GM18951 (cell line): ENCODE measurements at regions not wholly inside any gene's neighbourhood (a gene's known extent, or its start where the extent isn't known, plus 50 kb on each side); places are given as distances from the start of the nearest gene placed in this dataset.
"Not testable (repeated sequence)": the region's sequence is repeated elsewhere in the genome, so short reads cannot be mapped to it uniquely, and the experiment has no call there.

Experiments used
- POLR2A ChIP-seq: IDR thresholded peaks from 4 replicates; pipeline ENCODE4 v1.6.1; 2011; ENCODE audit warnings: mild to moderate bottlenecking; ENCODE audit not compliant: insufficient read length, insufficient read depth; ENCODE audit errors: extremely low read depth
- in situ Hi-C: fragments of 300-500 bp; cut with MboI; formaldehyde crosslinking; loops from one replicate; pipeline ENCODE4 v1.12.0; 2022; ENCODE audit warnings: low sequenced_read_pairs, mixed read lengths, inconsistent platforms; ENCODE audit not compliant: unreplicated experiment

DNA sequence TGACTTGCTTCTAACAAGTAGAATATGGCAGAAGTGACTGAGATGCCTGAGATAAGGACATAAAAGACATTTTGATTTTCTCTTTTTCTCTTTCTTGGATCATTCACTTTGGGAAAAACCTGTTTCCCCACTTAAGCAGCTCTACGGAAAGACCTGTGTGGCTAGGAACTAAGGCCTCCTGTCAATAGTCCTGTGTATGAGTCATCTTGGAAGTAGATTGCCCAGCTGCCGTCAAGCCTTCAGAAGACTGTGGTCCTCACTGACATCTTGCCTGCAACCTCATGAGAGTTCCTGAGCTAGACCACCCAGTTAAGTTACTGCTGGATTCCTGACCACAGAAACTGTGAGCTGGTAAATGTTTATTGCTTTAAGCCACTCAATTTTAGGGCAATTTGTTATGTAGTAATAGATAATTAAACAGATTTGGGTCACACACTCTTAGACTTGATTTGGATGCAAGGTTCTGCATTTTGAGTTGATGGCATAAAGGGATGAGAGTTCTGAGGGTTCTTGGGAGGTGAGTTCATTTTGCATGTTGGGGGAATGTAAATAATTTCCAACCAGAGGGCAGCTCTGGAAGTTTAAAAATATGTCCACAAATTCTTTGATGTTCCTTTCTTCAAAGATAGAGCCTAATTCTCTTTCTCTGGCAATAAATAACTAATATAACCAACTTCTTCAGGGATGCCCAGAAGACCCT, 229.2 kb downstream of the SQOR start:
- in situ Hi-C loops, result no loop called here
- no peak for TF ChIP-seq POLR2A

DNA sequence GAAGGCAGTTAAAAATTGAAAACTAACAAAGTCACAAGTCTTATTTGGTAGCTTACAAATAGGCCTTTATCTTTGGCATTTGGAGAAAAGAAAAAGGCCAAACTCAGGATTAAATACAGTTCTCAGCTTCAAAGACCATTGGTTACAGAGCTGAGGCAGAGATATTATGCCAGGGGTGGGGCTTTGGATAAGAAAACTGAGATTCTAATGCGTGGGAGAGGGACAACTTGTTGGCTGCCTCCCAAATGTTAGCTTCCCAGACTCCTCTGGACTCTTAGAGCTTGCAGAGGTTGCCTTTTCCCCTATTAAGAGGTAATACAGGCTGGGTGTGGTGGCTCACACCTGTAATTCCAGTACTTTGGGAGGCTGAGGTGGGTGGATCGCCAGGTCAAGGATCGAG, 231.8 kb downstream of the SQOR start:
- no peak for TF ChIP-seq POLR2A
- in situ Hi-C loops, result no loop called here

DNA sequence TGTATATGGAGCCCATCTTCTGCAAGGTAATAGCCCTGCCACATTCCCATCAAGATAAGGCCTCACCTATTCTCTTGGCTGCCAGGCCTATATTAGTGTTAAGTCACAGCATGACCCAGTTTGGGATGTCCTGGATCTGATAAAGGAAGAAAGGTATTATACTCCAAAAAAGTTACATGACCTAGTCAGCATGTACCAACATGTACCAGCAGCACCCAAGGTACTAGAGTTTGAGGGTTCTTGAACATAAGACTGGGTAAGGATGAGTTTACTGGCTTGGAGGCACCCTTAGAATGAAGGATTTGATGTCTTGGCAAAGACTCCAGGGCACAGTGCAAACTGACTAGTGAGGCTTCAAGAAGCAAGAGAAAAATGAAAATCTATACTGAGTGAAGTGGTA, 232.5 kb downstream of the SQOR start:
- in situ Hi-C loops, result no loop called here
- no peak for TF ChIP-seq POLR2A

DNA sequence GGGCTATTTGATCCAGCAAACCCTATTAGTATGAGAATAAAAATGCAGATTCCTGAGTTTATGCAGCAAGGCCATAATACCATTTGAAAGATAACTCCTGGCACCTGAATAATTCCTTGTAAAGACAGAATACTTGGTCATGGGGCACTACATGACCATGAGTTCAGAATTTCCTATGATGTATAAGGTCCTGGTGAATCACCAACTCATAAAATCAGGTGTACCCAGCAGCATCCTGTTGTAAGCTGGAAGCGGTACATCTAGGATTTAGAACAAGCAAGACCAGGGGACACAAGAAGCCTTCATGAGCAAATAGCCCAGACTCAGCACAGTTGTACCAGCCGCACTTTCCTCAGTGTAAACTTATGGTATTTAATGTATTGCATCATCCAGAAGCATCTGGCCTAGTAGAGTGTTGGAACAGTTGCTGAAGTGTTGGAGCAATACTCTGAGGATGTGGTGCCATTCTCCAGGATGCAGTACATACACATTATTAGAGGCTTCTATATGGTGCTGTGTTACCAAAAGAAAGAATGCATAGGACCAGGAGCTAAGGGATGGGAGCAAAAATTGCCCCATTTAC, 233.4 kb downstream of the SQOR start:
- in situ Hi-C loops, result no loop called here
- no peak for TF ChIP-seq POLR2A

DNA sequence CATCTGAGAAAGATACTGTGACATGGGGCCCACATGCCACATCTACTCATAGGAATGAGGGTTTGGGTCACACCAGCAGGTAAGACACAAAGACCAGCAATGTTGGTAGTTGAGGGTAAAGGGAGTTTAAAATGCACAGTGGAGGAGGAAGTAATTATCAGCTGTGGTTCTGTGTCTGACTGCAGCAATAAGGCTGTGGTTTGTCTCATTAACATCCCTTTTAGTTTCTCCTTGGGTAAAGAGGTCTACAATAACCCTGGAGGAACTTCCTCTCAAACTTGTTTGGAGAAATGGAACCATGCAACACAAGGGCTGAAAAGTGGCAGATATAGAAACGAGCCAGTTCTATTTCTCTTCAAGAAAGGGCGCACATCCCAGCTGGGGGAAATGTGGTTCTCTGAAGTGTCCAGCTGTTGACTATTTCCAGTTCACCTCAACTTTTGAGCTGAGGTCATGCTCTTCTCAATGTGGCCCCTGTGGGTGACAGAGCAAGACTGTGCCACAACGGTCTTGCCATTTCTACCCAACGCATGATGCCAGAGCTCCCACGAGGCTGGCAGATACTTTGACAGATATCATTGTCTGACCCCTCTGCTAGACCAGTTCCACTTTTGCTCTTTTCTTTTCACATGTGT, 234.3 kb downstream of the SQOR start:
- TF ChIP-seq POLR2A, result no peak
- in situ Hi-C loops, result no loop called here

DNA sequence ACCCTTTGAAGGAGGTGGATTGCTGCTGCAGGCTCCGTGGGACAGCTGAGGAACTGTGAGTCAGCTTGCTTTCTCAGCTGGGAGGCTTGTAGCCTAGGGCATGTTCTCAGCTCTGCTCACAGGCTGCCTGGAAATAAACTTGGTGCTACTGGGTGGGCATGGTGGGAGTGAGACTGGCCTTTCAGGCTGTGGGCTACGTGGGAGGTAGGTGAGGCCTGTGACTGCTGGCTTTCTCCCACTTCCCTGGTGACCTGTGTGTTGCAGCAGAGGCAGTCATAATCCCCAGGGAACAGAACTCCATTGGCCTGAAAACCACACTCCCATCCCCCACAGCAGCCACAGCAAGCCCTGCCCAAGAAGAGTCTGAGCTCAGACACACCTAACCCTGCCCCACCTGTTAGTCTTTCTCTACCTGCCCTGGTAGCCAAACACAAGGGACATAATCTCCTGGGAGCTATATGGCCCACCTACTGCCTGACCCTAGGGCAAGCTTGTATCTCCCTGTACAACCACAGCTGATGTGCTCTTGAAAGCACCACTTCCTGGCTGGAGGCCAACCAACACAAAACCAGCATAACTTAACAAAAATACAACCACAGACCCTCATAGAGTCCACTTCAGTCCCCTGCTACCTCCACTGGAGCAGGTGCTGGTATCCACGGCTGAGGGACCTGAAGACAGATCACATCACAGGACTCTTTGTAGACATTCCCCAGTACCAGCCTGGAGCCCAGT, 236.5 kb downstream of the SQOR start:
- in situ Hi-C loops, result no loop called here
- no peak for TF ChIP-seq POLR2A

DNA sequence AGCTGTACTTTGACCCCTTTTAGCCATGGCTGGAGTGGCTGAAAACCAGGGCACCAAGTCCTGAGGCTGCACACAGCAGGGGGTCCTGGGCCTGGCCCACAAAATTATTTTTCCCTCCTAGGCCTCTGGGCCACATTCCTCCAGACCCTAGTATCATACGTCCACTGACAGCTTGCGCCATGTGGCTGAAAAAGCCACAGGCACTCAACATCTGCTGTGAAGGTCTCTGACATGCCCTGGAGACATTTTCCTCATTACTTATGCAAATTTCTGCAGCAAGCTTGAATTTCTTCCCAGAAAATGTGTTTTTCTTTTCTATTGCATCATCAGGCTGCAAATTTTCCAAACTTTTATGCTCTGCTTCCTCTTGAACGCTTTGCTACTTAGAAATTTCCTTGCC, 239.0 kb downstream of the SQOR start:
- in situ Hi-C loops, result no loop called here
- TF ChIP-seq POLR2A, result no peak

DNA sequence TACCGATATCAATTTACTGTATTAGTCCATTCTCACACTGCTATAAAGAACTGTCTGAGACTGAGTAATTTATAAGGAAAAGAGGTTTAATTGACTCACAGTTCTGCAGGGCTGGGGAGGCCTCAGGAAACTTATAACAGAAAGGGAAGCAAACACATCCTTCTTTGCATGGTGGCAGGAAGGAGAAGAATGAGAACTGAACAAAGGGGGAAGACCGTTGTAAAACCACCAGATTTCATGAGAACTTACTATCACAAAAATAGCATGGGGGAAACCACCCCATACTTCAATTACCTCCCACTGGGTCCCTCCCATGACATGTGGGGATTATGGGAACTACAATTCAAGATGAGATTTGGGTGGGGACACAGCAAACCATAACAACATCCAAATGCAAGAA, 239.7 kb downstream of the SQOR start:
- in situ Hi-C loops, result not testable (repeated sequence)

DNA sequence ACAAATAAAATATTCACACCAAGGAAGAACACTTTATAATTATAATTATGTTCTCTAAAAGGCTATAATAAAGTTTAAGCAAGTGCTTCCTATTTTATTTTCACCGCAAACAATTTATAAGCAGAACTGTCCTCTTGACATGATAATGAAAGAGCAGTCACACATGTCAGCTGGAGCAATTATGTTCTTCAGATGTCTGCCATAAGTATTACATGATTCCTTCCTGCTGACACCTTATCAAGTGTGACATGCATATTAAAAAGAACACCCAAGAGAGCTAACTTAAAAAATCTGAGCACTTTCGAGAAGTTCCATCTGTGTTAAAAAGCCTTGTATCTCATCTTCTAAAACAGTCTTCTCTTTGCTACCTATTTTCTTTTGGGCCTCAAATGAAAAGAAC, 249.5 kb downstream of the SQOR start:
- in situ Hi-C loops, result no loop called here
- no peak for TF ChIP-seq POLR2A

DNA sequence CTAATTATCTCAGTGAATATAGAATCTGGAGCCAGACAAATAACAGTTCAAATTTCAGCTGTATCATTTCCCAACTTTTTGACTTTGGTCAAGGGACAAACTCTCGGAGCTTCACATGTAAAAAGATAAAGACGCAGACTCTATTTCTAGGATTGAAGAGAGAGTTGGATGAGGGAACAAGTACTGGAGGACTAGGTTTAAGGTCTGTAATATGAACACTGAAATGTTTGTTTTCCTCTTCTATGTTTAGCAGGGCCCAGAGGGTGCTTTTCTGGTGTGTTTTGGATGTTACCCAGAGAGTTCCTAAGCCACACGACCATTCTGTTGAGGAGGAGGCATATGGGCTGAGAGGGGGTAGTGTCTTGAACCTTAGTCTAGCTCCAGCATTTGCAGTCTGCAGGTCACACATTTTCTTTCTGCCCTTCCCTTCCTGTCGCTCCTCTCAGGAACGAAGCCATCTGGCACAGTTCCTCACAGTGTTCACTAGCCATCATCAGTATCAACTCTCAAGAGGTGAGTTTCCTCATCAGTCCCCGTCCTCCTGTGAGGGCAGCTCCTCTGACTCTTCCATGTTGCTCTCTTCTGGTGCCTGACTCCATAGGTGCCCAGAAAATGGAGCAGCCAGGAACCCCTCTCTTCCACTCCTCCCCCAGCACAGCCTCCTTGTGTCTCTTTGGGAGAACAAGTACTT, 250.1 kb downstream of the SQOR start:
- no peak for TF ChIP-seq POLR2A
- in situ Hi-C loops, result no loop called here

DNA sequence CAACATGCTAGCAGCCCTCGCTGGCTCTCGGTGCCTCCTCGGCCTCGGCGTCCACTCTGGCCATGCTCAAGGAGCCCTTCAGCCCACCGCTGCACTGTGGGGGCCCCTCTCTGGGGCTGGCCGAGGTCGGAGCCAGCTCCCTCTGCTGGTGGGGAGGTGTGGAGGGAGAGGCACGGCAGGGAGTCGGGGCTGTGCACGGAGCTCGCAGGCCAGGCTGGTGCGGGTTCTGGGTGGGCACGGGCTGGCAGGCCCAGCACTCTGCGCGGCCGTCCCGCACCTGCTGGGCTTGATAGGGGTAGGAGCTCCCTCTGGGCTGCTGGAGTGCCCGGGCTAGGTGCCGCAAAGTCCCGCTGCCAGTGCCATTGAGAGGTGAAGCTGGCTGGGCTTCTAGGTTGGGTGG, 251.0 kb downstream of the SQOR start:
- in situ Hi-C loops, result no loop called here
- TF ChIP-seq POLR2A, result no peak

DNA sequence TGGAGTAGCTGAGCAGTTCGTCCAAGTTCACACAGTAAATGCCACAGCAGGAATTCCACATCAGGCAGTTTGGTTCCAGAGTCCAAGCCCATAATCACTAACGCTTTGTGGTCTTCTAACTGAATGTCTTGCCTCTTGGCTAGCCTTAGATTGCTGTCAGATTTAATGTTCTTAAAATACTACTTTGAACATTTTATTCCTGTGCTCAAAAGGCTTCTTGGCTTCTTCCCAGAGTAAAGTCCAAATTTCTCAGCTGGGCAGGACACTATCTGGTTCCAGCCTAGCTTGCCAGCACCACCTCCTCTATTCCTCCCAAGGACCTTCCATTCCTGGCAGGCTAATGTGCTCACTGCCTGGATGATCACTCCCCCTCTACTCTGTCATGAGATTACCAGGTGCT, 256.9 kb downstream of the SQOR start:
- in situ Hi-C loops, result no loop called here
- no peak for TF ChIP-seq POLR2A

DNA sequence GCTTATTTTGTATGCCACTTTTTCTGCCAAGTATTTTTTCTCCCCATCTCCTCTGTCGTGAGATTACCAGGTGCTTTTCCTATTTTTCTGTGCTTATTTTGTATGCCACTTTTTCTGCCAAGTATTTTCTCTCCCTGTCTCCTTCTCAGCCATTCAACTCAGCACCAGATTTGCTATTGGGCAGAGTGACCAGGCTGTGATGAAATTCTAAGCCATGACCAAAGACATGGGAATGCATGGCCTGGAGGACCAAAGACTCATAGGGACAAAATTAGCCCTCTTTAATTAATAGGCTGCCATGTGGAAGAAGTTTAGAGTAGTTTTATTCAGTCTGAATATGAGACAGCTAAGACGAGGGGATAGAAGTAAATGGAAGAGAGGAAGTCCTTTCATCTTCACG, 257.4 kb downstream of the SQOR start:
- TF ChIP-seq POLR2A, result no peak
- in situ Hi-C loops, result no loop called here
